ENCODE measurements at regions not wholly inside any gene's neighbourhood (a gene's known extent, or its start where the extent isn't known, plus 50 kb on each side); places are given as distances from the start of the nearest gene placed in this dataset.

DNA sequence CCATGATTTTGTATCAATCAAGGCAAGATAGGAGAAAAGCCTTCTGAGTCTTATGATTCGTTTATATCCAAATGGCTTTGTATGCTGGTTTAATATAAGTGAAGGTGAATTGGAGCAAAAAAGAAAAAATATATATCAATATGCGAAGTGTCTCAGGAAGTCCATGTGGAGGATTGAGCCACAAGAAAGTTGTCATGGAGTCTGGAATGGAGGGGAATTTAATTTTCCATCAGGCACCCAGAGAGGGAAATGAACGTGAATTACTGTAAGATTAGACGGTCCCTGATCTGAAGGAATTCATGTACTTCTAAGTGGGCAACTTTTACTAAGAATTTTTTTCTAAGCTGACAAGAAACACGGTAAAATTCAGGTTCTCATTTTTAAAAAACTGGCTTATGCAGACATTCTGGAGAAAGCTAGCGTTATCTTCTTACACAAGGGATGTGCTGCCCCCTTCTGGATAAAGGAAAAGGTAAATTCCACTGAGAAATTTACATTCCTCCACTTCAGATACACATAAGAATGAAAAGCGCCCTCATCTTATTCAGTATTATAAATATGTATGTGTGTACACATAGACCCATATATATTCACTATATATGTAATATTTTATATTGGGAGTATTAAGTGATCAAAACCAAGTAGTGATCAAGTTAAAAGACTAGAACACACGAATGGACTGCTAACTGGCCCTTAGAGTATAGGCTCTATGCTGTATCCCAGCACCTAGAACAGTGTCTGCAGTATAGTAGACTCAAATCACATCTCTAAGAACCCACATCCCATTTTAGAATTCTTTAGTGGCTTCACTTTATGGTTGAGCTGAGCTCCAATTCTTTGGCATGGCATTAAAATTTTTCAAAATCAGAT lies 289.0 kb upstream of the TFPI start:
- 49% methylated on average over 8 of the region's 8 CpGs for WGBS
- intact Hi-C loops (cut with DNase I) = loop anchor here in 2 of 4 donors (10.0 kb wide), 2 partner anchors 258 to 338 kb away; no protein-coding TSS in a partner anchor
- H3K27ac ChIP-seq (ENCODE audit: low read length) = no peak overlapping the region
- H3K9me3 ChIP-seq (ENCODE audit: control insufficient read depth, low read length) = no peaks in the 10 kb centered on the region
- DNase-seq (no peak), ATAC-seq (peak in 1 of 2 donors; percentile 32)
- no peaks in the 10 kb centered on the region for H3K4me1 ChIP-seq (ENCODE audit: control insufficient read depth, insufficient read depth, low read length)
- no peaks in the 10 kb centered on the region for H3K27me3 ChIP-seq (ENCODE audit: control insufficient read depth, insufficient read depth)
- no peak overlapping the region for H3K4me3 ChIP-seq (ENCODE audit: low read length)

DNA sequence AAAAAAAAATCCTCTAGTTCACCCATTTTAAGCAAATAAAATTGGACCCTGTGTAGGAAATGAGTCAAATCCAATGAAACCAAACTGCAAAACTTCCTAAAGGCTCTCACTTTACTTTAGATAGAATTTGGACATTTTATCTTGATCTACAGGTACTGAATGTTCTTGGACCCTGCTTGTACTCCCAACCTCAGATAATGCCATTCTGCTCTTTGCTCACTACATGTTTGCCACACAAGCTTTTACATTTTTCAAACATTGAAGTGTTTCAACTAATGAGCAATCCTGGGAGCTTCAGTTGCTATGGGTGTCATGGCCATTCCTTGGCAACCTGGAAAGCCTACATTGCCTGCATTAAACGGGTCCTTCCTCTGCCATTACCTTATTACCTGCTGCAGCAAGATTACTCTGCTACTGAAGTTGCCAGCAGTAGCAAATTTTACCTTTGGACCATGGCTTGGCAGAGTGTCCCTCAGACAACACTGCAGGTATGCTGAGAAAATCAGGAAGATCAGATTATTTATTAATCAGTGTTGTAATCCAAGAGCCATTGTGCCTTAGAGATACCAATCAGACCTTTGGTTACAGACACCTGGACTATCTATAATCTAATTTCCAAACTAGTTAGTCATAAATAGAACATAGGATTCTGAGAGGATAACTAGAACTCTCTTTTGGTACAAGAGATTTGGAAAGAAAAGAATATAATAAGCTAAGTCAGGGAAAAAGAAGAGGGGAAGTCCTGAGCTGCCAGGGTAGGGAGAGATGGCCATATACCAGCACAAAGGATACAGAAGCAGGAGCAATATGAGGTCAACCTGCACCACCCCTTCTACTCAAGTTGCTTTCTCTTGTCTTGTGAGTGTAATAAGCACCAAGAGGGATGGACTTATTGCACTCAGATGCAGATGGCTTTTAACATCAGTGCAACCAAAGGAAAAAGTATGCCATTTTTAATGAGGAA lies 293.3 kb upstream of the TFPI start:
- H3K9me3 ChIP-seq (ENCODE audit: control insufficient read depth, low read length) = no peaks in the 10 kb centered on the region
- DNase-seq (no peak), ATAC-seq (no peak)
- H3K27me3 ChIP-seq (ENCODE audit: control insufficient read depth, insufficient read depth) = no peaks in the 10 kb centered on the region
- no peaks in the 10 kb centered on the region for H3K4me1 ChIP-seq (ENCODE audit: control insufficient read depth, insufficient read depth, low read length)
- no peak overlapping the region for H3K27ac ChIP-seq (ENCODE audit: low read length)
- H3K4me3 ChIP-seq (ENCODE audit: low read length) = no peak overlapping the region
- intact Hi-C loops (cut with DNase I) = loop anchor here in 2 of 4 donors (10.0 kb wide), 2 partner anchors 263 to 343 kb away; no protein-coding TSS in a partner anchor
- WGBS = 81% methylated on average over 1 of the region's 1 CpG

DNA sequence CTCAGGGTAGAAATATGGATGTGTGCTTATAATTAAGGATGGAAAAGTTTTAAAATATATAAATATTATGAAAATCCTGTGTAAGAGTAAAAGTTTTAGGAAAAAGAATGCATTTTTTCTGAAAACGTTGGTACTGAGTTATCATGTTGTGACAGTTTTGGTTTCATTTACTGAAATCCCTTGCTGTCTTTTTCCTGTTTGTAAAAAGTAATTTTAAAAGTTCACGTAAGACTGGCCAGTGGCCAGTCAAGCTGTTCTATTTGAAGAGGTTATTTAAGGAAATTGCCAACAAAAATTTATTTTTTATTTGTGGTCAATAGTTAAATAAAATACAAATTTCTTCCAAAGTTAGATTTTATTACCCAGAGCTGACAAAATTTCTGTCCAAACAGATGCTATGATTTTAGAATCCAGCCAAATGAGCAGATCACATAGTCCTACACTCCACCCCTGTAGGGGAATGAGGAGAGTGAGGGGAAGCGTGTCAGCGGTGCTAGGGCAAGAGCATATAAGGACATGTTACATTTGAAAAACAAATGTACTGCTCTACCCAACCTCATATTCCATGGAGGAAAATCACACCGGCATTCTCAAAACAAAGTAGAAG lies 297.8 kb upstream of the TFPI start:
- Histone ChIP-seq H3K9me3 (ENCODE audit: control insufficient read depth, low read length) (no peaks in the 10 kb centered on the region), H3K4me3 (ENCODE audit: low read length) (peak overlapping the region; percentile 38), H3K27me3 (ENCODE audit: control insufficient read depth, insufficient read depth) (no peaks in the 10 kb centered on the region), H3K4me1 (ENCODE audit: control insufficient read depth, insufficient read depth, low read length) (no peaks in the 10 kb centered on the region), H3K27ac (ENCODE audit: low read length) (peak overlapping the region; percentile 27)
- peak; percentile 56 to 81 for ATAC-seq
- DNase-seq = peak in 2 of 3 donors; percentile 12 to 55
- intact Hi-C loops (cut with DNase I) = no loop called here
- WGBS = 46% methylated on average over 5 of the region's 5 CpGs

DNA sequence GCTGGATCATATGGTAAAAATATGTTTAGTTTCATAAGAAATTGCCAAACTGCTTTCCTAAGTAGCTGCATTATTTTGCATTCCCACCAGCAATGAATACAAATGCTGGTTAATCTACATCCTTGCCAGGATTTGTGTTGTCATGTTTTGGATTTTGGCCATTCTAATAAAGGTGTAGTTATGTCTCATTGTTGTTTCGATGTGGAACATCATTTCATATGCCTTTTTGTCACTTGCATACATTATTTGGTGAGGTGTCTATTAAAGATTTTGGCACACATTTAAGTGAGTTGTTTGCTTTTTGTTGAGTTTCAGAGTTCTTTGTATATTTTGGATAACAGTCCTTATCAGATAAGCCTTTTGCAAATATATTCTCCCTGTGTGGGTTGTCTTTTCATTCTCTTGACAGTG lies 299.2 kb upstream of the TFPI start:
- Histone ChIP-seq H3K27me3 (ENCODE audit: control insufficient read depth, insufficient read depth) (no peaks in the 10 kb centered on the region), H3K9me3 (ENCODE audit: control insufficient read depth, low read length) (no peaks in the 10 kb centered on the region), H3K27ac (ENCODE audit: low read length) (no peak overlapping the region), H3K4me3 (ENCODE audit: low read length) (no peak overlapping the region), H3K4me1 (ENCODE audit: control insufficient read depth, insufficient read depth, low read length) (no peaks in the 10 kb centered on the region)
- ATAC-seq (no peak), DNase-seq (no peak)
- WGBS = 52% methylated on average over 1 of the region's 1 CpG
- intact Hi-C loops (cut with DNase I) = no loop called here

DNA sequence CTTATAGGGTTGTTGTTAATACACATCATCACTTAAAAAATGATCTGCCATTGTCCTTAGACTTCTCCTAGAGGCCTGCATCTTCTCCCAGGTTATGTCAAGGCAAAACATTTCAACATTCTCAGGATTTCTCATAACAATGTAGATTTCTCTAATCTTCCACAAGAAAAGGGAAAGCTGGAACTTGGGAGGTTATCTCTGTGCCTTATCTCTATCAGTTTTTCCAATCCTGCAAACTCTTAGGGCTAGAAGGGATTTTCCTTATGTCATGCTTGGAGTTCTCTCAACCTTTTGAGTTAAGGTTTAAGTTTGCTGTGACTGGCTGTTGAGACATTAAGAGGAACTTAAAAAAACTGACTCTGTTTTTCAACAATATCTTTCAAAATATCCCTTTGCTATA lies 300.6 kb upstream of the TFPI start:
- Histone ChIP-seq H3K4me1 (ENCODE audit: control insufficient read depth, insufficient read depth, low read length) (no peaks in the 10 kb centered on the region), H3K4me3 (ENCODE audit: low read length) (no peak overlapping the region), H3K27ac (ENCODE audit: low read length) (no peak overlapping the region), H3K27me3 (ENCODE audit: control insufficient read depth, insufficient read depth) (no peaks in the 10 kb centered on the region), H3K9me3 (ENCODE audit: control insufficient read depth, low read length) (no peaks in the 10 kb centered on the region)
- no peak for ATAC-seq
- DNase-seq = no peak
- intact Hi-C loops (cut with DNase I) = no loop called here

DNA sequence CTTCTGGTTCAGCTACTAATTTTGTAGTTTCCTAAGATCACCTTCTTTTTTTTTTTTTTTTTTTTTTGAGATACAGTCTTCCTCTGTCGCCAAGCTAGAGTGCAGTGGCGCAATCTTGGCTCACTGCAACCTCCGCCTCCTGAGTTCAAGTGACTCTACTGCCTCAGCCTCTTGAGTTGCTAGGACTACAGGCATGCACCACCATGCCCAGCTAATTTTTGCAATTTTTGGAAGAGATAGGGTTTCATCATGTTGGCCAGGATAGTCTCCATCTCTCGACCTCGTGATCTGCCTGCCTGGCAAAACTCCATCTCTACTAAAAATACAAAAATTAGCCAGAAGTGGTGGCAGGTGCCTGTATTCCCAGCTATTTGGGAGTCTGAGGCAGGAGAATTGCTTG lies 301.5 kb upstream of the TFPI start:
- no peak overlapping the region for H3K27ac ChIP-seq (ENCODE audit: low read length)
- DNase-seq (no peak), ATAC-seq (no peak)
- intact Hi-C loops (cut with DNase I) = no loop called here
- H3K4me3 ChIP-seq (ENCODE audit: low read length) = no peak overlapping the region
- H3K9me3 ChIP-seq (ENCODE audit: control insufficient read depth, low read length) = no peaks in the 10 kb centered on the region
- no peaks in the 10 kb centered on the region for H3K4me1 ChIP-seq (ENCODE audit: control insufficient read depth, insufficient read depth, low read length)
- H3K27me3 ChIP-seq (ENCODE audit: control insufficient read depth, insufficient read depth) = no peaks in the 10 kb centered on the region
- WGBS = 93% methylated on average over 5 of the region's 5 CpGs

DNA sequence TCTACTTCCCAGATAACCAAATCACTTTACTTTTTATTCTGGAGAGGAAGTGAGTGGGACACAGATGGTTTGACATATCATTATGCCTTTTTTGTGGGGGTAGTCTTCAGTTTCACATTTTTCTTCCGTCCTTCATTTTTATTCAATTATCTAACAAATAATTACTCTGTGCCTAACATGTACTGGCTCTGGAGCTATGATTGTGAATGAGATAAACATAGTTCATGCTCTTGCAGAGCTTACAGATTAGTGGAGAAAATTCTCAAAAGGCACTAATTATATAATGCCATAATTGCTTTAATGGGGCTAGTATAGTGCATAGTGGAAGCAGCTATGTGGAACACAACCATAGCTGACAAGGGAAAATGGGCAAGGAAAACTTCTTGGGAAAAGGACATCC lies 303.6 kb upstream of the TFPI start:
- DNase-seq = no peak
- no peak for ATAC-seq
- 68% methylated on average over 1 of the region's 1 CpG for WGBS
- H3K27ac ChIP-seq (ENCODE audit: low read length) = no peak overlapping the region
- intact Hi-C loops (cut with DNase I) = no loop called here
- H3K9me3 ChIP-seq (ENCODE audit: control insufficient read depth, low read length) = no peaks in the 10 kb centered on the region
- no peak overlapping the region for H3K4me3 ChIP-seq (ENCODE audit: low read length)
- H3K4me1 ChIP-seq (ENCODE audit: control insufficient read depth, insufficient read depth, low read length) = no peaks in the 10 kb centered on the region
- H3K27me3 ChIP-seq (ENCODE audit: control insufficient read depth, insufficient read depth) = no peaks in the 10 kb centered on the region

DNA sequence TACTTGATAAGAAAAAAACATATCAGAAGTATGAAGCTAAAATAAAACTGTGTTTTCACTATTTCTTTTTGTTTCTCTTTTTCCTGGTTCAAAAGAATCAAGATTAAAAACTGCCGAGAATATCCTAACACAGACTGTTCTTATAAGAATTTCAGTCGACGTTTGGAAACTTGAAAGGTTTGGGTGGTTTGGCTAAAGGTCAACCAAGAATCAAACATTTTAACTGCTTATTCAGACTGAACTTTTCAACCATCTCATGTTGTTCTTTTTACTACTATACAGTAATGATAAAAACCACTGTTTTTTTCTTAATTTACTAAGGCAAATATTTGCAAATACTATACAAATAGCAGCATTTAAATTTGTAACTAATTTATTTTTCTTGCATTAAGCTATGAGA lies 308.5 kb upstream of the TFPI start:
- Histone ChIP-seq H3K27ac (ENCODE audit: low read length) (no peak overlapping the region), H3K4me1 (ENCODE audit: control insufficient read depth, insufficient read depth, low read length) (no peaks in the 10 kb centered on the region), H3K27me3 (ENCODE audit: control insufficient read depth, insufficient read depth) (no peaks in the 10 kb centered on the region), H3K4me3 (ENCODE audit: low read length) (no peak overlapping the region), H3K9me3 (ENCODE audit: control insufficient read depth, low read length) (no peaks in the 10 kb centered on the region)
- WGBS = 36% methylated on average over 3 of the region's 3 CpGs
- DNase-seq (no peak), ATAC-seq (no peak)
- intact Hi-C loops (cut with DNase I) = no loop called here

DNA sequence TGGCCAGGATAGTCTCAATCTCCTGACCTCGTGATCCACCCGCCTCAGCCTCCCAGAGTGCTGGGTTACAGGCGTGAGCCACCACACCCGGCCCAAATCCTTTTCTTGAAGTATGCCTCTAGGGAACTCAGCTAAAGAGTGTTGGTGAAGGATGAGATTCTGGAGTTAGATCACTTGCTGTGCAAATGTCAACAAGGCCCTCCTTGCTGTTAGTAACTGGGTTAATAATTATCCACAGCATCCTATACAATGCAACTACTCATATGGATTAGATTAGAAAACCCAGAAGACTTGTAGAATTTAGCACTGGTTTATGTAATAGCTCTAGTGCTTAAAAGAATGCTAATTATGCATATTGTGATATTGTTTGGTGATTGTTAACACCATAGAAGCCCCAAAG lies 310.8 kb upstream of the TFPI start:
- Histone ChIP-seq H3K4me3 (ENCODE audit: low read length) (no peak overlapping the region), H3K27me3 (ENCODE audit: control insufficient read depth, insufficient read depth) (no peaks in the 10 kb centered on the region), H3K27ac (ENCODE audit: low read length) (no peak overlapping the region), H3K4me1 (ENCODE audit: control insufficient read depth, insufficient read depth, low read length) (no peaks in the 10 kb centered on the region), H3K9me3 (ENCODE audit: control insufficient read depth, low read length) (no peaks in the 10 kb centered on the region)
- ATAC-seq = no peak
- WGBS = 92% methylated on average over 4 of the region's 4 CpGs
- intact Hi-C loops (cut with DNase I) = no loop called here
- DNase-seq = no peak

DNA sequence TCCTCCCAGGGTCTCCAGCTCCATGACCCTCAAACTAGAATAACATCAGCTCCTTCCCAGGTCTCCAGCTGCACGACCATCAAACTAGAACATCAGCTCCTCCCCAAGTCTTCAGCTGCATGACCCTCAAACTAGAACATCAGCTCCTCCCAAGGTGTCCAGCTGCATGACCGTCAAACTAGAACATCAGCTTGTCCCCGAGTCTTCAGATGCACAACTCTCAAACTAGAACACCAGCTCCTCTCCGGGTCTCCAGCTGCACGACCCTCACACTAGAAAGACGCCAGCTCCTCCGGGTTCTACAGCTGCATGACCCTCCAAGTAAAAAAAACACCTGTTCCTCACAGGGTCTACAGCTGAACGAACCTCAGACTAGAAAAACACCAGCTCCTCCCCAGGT lies 312.9 kb upstream of the TFPI start:
- Histone ChIP-seq H3K4me3 (ENCODE audit: low read length) (no peak overlapping the region), H3K27ac (ENCODE audit: low read length) (no peak overlapping the region), H3K4me1 (ENCODE audit: control insufficient read depth, insufficient read depth, low read length) (no peaks in the 10 kb centered on the region), H3K9me3 (ENCODE audit: control insufficient read depth, low read length) (no peaks in the 10 kb centered on the region), H3K27me3 (ENCODE audit: control insufficient read depth, insufficient read depth) (no peaks in the 10 kb centered on the region)
- 94% methylated on average over 8 of the region's 8 CpGs for WGBS
- no peak for DNase-seq
- ATAC-seq = no peak
- intact Hi-C loops (cut with DNase I) = no loop called here

DNA sequence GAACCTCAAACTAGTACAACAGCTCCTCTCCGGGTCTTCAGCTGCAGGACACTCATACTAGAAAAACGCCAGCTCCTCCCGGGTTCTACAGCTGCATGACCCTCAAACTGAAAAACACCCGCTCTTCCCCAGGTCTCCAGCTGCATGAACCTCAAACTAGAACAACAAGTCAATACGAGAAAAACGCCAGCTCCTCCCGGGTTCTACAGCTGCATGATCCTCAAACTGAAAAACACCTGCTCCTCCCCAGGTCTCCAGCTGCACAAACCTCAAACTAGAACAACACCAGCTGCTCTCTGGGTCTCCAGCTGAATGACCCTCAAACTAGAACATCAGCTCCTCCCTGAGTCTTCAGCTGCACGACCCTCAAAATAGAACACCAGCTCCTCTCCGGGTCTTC lies 315.0 kb upstream of the TFPI start:
- H3K27me3 ChIP-seq (ENCODE audit: control insufficient read depth, insufficient read depth) = no peaks in the 10 kb centered on the region
- intact Hi-C loops (cut with DNase I) = no loop called here
- H3K9me3 ChIP-seq (ENCODE audit: control insufficient read depth, low read length) = no peaks in the 10 kb centered on the region
- DNase-seq (no peak), ATAC-seq (no peak)
- no peaks in the 10 kb centered on the region for H3K4me1 ChIP-seq (ENCODE audit: control insufficient read depth, insufficient read depth, low read length)
- no peak overlapping the region for H3K4me3 ChIP-seq (ENCODE audit: low read length)
- H3K27ac ChIP-seq (ENCODE audit: low read length) = no peak overlapping the region
- 87% methylated on average over 9 of the region's 9 CpGs for WGBS

All from right cardiac atrium (tissue), 5 donors.